GM18951 (cell line): ENCODE measurements at regions not wholly inside any gene's neighbourhood (a gene's known extent, or its start where the extent isn't known, plus 50 kb on each side); places are given as distances from the start of the nearest gene placed in this dataset.

Experiments
- POLR2A ChIP-seq: IDR thresholded peaks from 4 replicates; pipeline ENCODE4 v1.6.1; 2011; ENCODE audit warnings: mild to moderate bottlenecking; ENCODE audit not compliant: insufficient read length, insufficient read depth; ENCODE audit errors: extremely low read depth
- in situ Hi-C: fragments of 300-500 bp; cut with MboI; formaldehyde crosslinking; loops from one replicate; pipeline ENCODE4 v1.12.0; 2022; ENCODE audit warnings: low sequenced_read_pairs, mixed read lengths, inconsistent platforms; ENCODE audit not compliant: unreplicated experiment

GRCh38 chr2:37836270-37836669 is 88.8 kb upstream of the RMDN2 start:
- in situ Hi-C loops: loop anchor here (10.0 kb wide), 1 partner anchor 421 kb away; no protein-coding TSS in a partner anchor
- TF ChIP-seq POLR2A: no peak

GRCh38 chr2:37836711-37837110 is 88.4 kb upstream of the RMDN2 start:
- in situ Hi-C loops: loop anchor here (10.0 kb wide), 1 partner anchor 422 kb away; no protein-coding TSS in a partner anchor
- no peak for TF ChIP-seq POLR2A

- in situ Hi-C loops: loop anchor here (10.0 kb wide), 1 partner anchor 423 kb away; no protein-coding TSS in a partner anchor
- no peak for TF ChIP-seq POLR2A
Measured at GRCh38 chr2:37837628-37838328, 87.3 kb upstream of the RMDN2 start.

GRCh38 chr2:37838541-37839167 is 86.4 kb upstream of the RMDN2 start:
- TF ChIP-seq POLR2A: no peak
- in situ Hi-C loops: loop anchor here (10.0 kb wide), 1 partner anchor 424 kb away; no protein-coding TSS in a partner anchor

GRCh38 chr2:37839991-37840390 is 85.1 kb upstream of the RMDN2 start:
- in situ Hi-C loops: loop anchor here (10.0 kb wide), 1 partner anchor 425 kb away; no protein-coding TSS in a partner anchor
- no peak for TF ChIP-seq POLR2A

GRCh38 chr2:37842732-37843440 is 82.2 kb upstream of the RMDN2 start:
- TF ChIP-seq POLR2A: no peak
- in situ Hi-C loops: no loop called here

GRCh38 chr2:37843556-37843955 is 81.5 kb upstream of the RMDN2 start:
- in situ Hi-C loops: no loop called here
- TF ChIP-seq POLR2A: no peak

GRCh38 chr2:37846207-37846606 is 78.9 kb upstream of the RMDN2 start:
- in situ Hi-C loops: no loop called here
- TF ChIP-seq POLR2A: no peak

GRCh38 chr2:37847792-37848191 is 77.3 kb upstream of the RMDN2 start:
- TF ChIP-seq POLR2A: no peak
- in situ Hi-C loops: no loop called here

- in situ Hi-C loops: no loop called here
- no peak for TF ChIP-seq POLR2A
Measured at GRCh38 chr2:37848451-37848850, 76.6 kb upstream of the RMDN2 start.

- in situ Hi-C loops: no loop called here
- TF ChIP-seq POLR2A: no peak
Measured at GRCh38 chr2:37849911-37850310, 75.2 kb upstream of the RMDN2 start.

GRCh38 chr2:37851428-37851827 is 73.7 kb upstream of the RMDN2 start:
- no peak for TF ChIP-seq POLR2A
- in situ Hi-C loops: no loop called here

- in situ Hi-C loops: no loop called here
- no peak for TF ChIP-seq POLR2A
Measured at GRCh38 chr2:37851828-37852584, 73.1 kb upstream of the RMDN2 start.
